ENCODE measurements at regions not wholly inside any gene's neighbourhood (a gene's known extent, or its start where the extent isn't known, plus 50 kb on each side); places are given as distances from the start of the nearest gene placed in this dataset.

DNA sequence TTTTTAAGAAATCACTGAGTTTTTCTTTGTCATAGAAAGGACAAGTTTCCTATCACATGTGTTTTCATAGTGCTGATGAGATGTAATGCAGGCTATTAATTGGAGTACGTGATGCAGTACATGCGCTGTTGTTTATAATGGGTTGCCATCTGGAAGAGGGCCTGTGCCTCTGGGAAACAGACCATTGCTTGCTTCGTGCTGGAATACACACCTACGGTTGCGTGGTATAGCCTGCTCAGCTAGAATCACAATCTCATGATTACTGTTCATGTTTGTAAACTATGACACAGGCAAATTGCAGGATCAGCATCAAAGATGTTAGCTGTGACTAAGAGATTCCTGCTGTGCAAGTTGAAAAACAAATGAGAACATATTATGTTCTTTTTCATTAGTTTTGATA is 107.2 kb upstream of the STEAP1B start:
- no peaks in the 10 kb centered on the region for H3K79me2 ChIP-seq (ENCODE audit: control insufficient read depth, insufficient read depth, low read length, unreplicated experiment)
- H2AFZ ChIP-seq (ENCODE audit: low read length, unreplicated experiment): no peak overlapping the region
- no peak overlapping the region for H3K4me3 ChIP-seq (ENCODE audit: low read depth, low read length)
- peaks cover 31% of the 10 kb centered on the region for H3K4me1 ChIP-seq (ENCODE audit: control insufficient read depth, insufficient read depth, low read length, unreplicated experiment)
- no peaks in the 10 kb centered on the region for H3K27me3 ChIP-seq (ENCODE audit: insufficient read depth, low read length)
- no peaks in the 10 kb centered on the region for H3K36me3 ChIP-seq (ENCODE audit: insufficient read depth, low read length)
- H3K27ac ChIP-seq (ENCODE audit: low read depth, low read length): no peak overlapping the region

- Histone ChIP-seq H3K4me3 (ENCODE audit: low read depth, low read length) (no peak overlapping the region), H3K27me3 (ENCODE audit: insufficient read depth, low read length) (no peaks in the 10 kb centered on the region), H3K4me1 (ENCODE audit: control insufficient read depth, insufficient read depth, low read length, unreplicated experiment) (peaks cover 31% of the 10 kb centered on the region), H2AFZ (ENCODE audit: low read length, unreplicated experiment) (no peak overlapping the region), H3K79me2 (ENCODE audit: control insufficient read depth, insufficient read depth, low read length, unreplicated experiment) (no peaks in the 10 kb centered on the region), H3K27ac (ENCODE audit: low read depth, low read length) (no peak overlapping the region), H3K36me3 (ENCODE audit: insufficient read depth, low read length) (no peaks in the 10 kb centered on the region)
Observed at GRCh38 chr7:22604246-22604645, 104.3 kb upstream of the STEAP1B start.

DNA sequence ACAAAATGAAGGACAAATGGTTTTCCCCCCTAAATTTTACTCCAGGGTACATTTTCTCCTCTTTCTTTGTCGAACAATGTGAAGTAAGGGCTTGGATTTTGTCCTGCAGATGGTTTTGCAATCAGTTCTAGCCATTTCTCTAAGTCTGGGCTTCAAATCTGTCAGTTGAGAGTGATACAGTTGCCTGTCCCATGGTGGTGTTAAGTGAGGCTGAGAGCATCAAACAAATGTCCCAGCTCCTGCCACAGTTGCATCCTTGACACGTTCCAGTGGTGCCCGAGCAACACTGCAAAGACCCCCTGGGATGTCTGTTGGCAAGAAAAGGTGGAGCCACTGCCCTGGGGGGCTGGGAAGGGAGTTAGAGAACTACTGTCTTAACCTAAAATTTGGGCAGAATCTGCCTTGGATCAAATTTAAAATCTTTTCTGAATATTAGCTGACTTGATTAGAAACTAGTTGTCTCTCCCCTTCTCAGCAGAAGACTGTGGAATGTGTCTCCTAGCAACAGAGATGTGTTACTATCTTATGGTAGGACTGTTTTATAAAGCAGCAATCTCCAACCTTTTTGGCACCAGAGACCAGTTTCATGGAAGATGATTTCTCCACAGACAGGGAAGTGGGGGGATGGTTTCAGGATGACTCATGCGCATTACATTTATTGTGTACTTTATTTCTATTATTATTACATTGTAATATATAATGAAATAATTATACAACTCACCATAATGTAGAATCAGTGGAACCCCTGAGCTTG is 102.0 kb upstream of the STEAP1B start:
- Histone ChIP-seq H2AFZ (ENCODE audit: low read length, unreplicated experiment) (no peak overlapping the region), H3K79me2 (ENCODE audit: control insufficient read depth, insufficient read depth, low read length, unreplicated experiment) (no peaks in the 10 kb centered on the region), H3K27me3 (ENCODE audit: insufficient read depth, low read length) (no peaks in the 10 kb centered on the region), H3K4me1 (ENCODE audit: control insufficient read depth, insufficient read depth, low read length, unreplicated experiment) (peaks cover 47% of the 10 kb centered on the region), H3K36me3 (ENCODE audit: insufficient read depth, low read length) (no peaks in the 10 kb centered on the region), H3K4me3 (ENCODE audit: low read depth, low read length) (peak overlapping the region; percentile 19; the same call in 1 of the 2 replicates), H3K27ac (ENCODE audit: low read depth, low read length) (peak overlapping the region; percentile 81)

GRCh38 chr7:22601408-22601807 is 101.4 kb upstream of the STEAP1B start:
- H3K36me3 ChIP-seq (ENCODE audit: insufficient read depth, low read length): no peaks in the 10 kb centered on the region
- no peak overlapping the region for H3K4me3 ChIP-seq (ENCODE audit: low read depth, low read length)
- H3K27ac ChIP-seq (ENCODE audit: low read depth, low read length): peak overlapping the region; percentile 81
- no peaks in the 10 kb centered on the region for H3K79me2 ChIP-seq (ENCODE audit: control insufficient read depth, insufficient read depth, low read length, unreplicated experiment)
- no peak overlapping the region for H2AFZ ChIP-seq (ENCODE audit: low read length, unreplicated experiment)
- peaks cover 48% of the 10 kb centered on the region for H3K4me1 ChIP-seq (ENCODE audit: control insufficient read depth, insufficient read depth, low read length, unreplicated experiment)
- H3K27me3 ChIP-seq (ENCODE audit: insufficient read depth, low read length): no peaks in the 10 kb centered on the region

DNA sequence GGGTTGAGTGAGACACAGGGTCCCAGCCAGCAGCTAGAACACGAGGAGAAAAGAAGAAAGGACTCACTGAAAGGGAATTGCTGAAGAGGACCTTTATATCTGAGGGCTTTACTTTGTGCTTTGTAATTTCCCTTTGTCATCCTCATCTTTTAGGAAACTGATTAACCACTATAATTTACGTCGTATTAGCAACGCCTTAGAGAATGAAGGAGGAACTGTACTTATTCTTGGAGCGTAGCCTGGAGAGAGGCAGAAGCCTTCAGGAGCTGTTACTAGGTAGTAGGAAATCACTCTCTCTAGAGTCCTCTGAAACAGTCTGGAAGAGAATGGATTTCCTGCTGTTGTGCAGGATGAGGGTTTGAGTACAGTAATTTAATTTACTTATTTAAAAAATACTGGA is 101.0 kb upstream of the STEAP1B start:
- no peaks in the 10 kb centered on the region for H3K79me2 ChIP-seq (ENCODE audit: control insufficient read depth, insufficient read depth, low read length, unreplicated experiment)
- no peak overlapping the region for H2AFZ ChIP-seq (ENCODE audit: low read length, unreplicated experiment)
- no peaks in the 10 kb centered on the region for H3K36me3 ChIP-seq (ENCODE audit: insufficient read depth, low read length)
- H3K4me3 ChIP-seq (ENCODE audit: low read depth, low read length): no peak overlapping the region
- peaks cover 48% of the 10 kb centered on the region for H3K4me1 ChIP-seq (ENCODE audit: control insufficient read depth, insufficient read depth, low read length, unreplicated experiment)
- H3K27me3 ChIP-seq (ENCODE audit: insufficient read depth, low read length): no peaks in the 10 kb centered on the region
- peak overlapping the region; percentile 11; the same call in 1 of the 2 replicates for H3K27ac ChIP-seq (ENCODE audit: low read depth, low read length)

DNA sequence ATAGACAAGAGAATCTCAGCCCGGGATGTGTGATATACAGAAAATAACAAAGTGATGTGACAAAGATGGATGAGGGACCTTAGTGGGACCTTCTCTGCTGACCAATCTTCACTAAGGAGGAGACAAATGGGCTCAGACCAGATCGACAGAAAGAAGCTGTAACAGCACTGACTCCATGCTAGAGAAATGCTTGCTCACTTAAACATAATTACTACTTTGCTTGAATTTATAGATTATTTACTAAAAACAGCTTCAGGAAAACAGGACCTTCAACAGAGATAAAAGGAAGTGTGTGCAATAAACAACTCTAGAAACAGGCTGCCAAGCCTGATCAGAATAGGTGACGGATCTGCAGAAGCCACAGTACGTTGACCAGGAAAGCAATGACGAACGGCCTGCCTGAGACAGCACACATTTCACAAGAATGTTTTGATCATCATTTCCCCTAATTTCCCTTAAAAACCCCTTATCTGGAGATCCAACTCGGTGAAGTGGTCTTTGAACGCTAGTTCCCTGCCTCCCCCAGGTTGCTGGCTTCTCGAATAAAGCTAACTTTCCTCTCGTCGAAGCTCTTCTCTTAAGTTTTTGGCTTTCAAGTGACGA is 98.4 kb upstream of the STEAP1B start:
- Histone ChIP-seq H3K27ac (ENCODE audit: low read depth, low read length) (peak overlapping the region; percentile 87), H3K4me1 (ENCODE audit: control insufficient read depth, insufficient read depth, low read length, unreplicated experiment) (peaks cover 40% of the 10 kb centered on the region), H3K4me3 (ENCODE audit: low read depth, low read length) (no peak overlapping the region), H2AFZ (ENCODE audit: low read length, unreplicated experiment) (peak overlapping the region; percentile 0), H3K36me3 (ENCODE audit: insufficient read depth, low read length) (no peaks in the 10 kb centered on the region), H3K79me2 (ENCODE audit: control insufficient read depth, insufficient read depth, low read length, unreplicated experiment) (no peaks in the 10 kb centered on the region), H3K27me3 (ENCODE audit: insufficient read depth, low read length) (no peaks in the 10 kb centered on the region)

- H3K36me3 ChIP-seq (ENCODE audit: insufficient read depth, low read length): no peaks in the 10 kb centered on the region
- no peaks in the 10 kb centered on the region for H3K27me3 ChIP-seq (ENCODE audit: insufficient read depth, low read length)
- peak overlapping the region; percentile 0 for H2AFZ ChIP-seq (ENCODE audit: low read length, unreplicated experiment)
- H3K4me1 ChIP-seq (ENCODE audit: control insufficient read depth, insufficient read depth, low read length, unreplicated experiment): peaks cover 37% of the 10 kb centered on the region
- H3K79me2 ChIP-seq (ENCODE audit: control insufficient read depth, insufficient read depth, low read length, unreplicated experiment): no peaks in the 10 kb centered on the region
- no peak overlapping the region for H3K4me3 ChIP-seq (ENCODE audit: low read depth, low read length)
- H3K27ac ChIP-seq (ENCODE audit: low read depth, low read length): peak overlapping the region; percentile 87
Observed at GRCh38 chr7:22597844-22598243, 97.9 kb upstream of the STEAP1B start.

DNA sequence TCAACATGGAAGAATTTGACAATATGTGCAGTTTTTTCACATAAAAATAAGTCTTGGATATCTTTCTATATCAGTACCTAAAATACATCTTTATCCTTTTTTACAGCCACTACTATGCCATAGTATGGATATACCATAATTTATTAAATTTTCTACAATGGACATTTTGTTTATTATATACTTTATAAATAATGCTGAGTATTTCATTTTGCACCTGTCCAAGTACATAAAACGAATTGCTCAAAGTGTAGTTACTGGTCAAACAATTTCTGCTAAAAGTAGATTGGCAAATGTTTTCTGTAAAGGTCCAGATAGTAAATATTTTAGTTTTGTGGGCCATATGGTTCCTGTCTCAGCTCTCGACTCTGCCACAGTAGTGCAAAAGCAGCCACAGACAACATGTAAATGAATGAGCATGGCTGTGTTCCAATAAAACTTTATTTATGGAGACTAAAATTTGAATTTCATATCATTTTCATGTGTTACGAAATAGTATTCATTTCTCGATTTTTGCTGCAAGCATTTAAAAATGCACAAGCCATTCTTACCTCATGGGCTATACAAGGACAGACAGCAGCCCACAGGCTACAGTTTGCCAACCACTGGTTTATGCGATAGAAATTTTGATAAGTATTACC is 96.9 kb upstream of the STEAP1B start:
- no peaks in the 10 kb centered on the region for H3K36me3 ChIP-seq (ENCODE audit: insufficient read depth, low read length)
- H3K4me1 ChIP-seq (ENCODE audit: control insufficient read depth, insufficient read depth, low read length, unreplicated experiment): peaks cover 30% of the 10 kb centered on the region
- H3K27ac ChIP-seq (ENCODE audit: low read depth, low read length): peak overlapping the region; percentile 87
- H3K4me3 ChIP-seq (ENCODE audit: low read depth, low read length): no peak overlapping the region
- H3K79me2 ChIP-seq (ENCODE audit: control insufficient read depth, insufficient read depth, low read length, unreplicated experiment): no peaks in the 10 kb centered on the region
- H3K27me3 ChIP-seq (ENCODE audit: insufficient read depth, low read length): no peaks in the 10 kb centered on the region
- no peak overlapping the region for H2AFZ ChIP-seq (ENCODE audit: low read length, unreplicated experiment)

GRCh38 chr7:22594020-22594419 is 94.0 kb upstream of the STEAP1B start:
- no peak overlapping the region for H3K27ac ChIP-seq (ENCODE audit: low read depth, low read length)
- H3K27me3 ChIP-seq (ENCODE audit: insufficient read depth, low read length): no peaks in the 10 kb centered on the region
- H3K4me1 ChIP-seq (ENCODE audit: control insufficient read depth, insufficient read depth, low read length, unreplicated experiment): peaks cover 42% of the 10 kb centered on the region
- H3K36me3 ChIP-seq (ENCODE audit: insufficient read depth, low read length): no peaks in the 10 kb centered on the region
- H3K79me2 ChIP-seq (ENCODE audit: control insufficient read depth, insufficient read depth, low read length, unreplicated experiment): no peaks in the 10 kb centered on the region
- H3K4me3 ChIP-seq (ENCODE audit: low read depth, low read length): no peak overlapping the region
- no peak overlapping the region for H2AFZ ChIP-seq (ENCODE audit: low read length, unreplicated experiment)

DNA sequence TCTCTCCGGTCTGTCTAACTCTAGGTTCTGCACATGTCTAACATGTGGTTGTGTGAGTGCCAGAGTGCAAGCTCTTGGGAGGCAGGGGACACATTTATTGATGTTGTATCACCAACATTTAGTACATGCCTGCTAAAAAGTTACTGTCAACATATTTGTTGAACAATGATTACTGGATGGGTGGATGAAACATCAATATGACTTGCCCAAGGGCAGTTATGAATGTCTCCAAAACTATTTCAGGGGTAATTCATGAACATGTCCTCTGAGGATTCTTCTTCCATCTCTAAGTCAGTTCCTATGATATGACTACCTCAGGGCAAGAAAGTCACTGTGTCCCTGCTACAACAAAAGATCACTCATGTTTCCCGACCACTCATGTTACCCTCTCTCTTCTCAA is 91.3 kb upstream of the STEAP1B start:
- Histone ChIP-seq H3K4me1 (ENCODE audit: control insufficient read depth, insufficient read depth, low read length, unreplicated experiment) (peaks cover 50% of the 10 kb centered on the region), H2AFZ (ENCODE audit: low read length, unreplicated experiment) (no peak overlapping the region), H3K36me3 (ENCODE audit: insufficient read depth, low read length) (no peaks in the 10 kb centered on the region), H3K27ac (ENCODE audit: low read depth, low read length) (peak overlapping the region; percentile 86), H3K27me3 (ENCODE audit: insufficient read depth, low read length) (no peaks in the 10 kb centered on the region), H3K79me2 (ENCODE audit: control insufficient read depth, insufficient read depth, low read length, unreplicated experiment) (no peaks in the 10 kb centered on the region), H3K4me3 (ENCODE audit: low read depth, low read length) (no peak overlapping the region)

All from ACC112 (cell line).